H1 (cell line): ENCODE measurements at regions not wholly inside any gene's neighbourhood (a gene's known extent, or its start where the extent isn't known, plus 50 kb on each side); places are given as distances from the start of the nearest gene placed in this dataset.

Source experiments
- CHD1 ChIP-seq: IDR thresholded peaks from 2 replicates; pipeline ENCODE4 v1.6.1; 2012; ENCODE audit warnings: low read depth, low read length, improper control_type of control experiment
- CHD7 ChIP-seq: fragments of 300-600 bp; sonication (generic); IDR thresholded peaks from 2 replicates; pipeline ENCODE4 v1.7.1; 2012; ENCODE audit warnings: low read length, moderate library complexity, mild to moderate bottlenecking, inconsistent platforms; ENCODE audit not compliant: insufficient replicate concordance
- E2F6 ChIP-seq: IDR thresholded peaks from 2 replicates; pipeline ENCODE4 v1.6.1; 2012; ENCODE audit warnings: inconsistent platforms
- EZH2 ChIP-seq: fragments of 200-600 bp; sonication (generic); IDR thresholded peaks from 2 replicates; pipeline ENCODE4 v1.7.1; 2012; ENCODE audit warnings: low read depth, mild to moderate bottlenecking, moderate library complexity, low read length, inconsistent platforms; ENCODE audit not compliant: severe bottlenecking
- POLR2A ChIP-seq, 2 experiments: IDR thresholded peaks; 1 replicate in 1 of 2; 2 replicates in 1 of 2; pipeline ENCODE4 v1.6.1; 2011; ENCODE audit warnings: low read depth in 2 of 2, low read length in 2 of 2, mild to moderate bottlenecking in 2 of 2; ENCODE audit errors: control extremely low read depth in 1 of 2
- RXRA ChIP-seq: IDR thresholded peaks from 2 replicates; pipeline ENCODE4 v1.6.1; 2011; ENCODE audit warnings: low read depth, mild to moderate bottlenecking, low read length, moderate library complexity; ENCODE audit not compliant: insufficient read depth
- SAP30 ChIP-seq: fragments of 300-600 bp; sonication (generic); IDR thresholded peaks from 2 replicates; pipeline ENCODE4 v1.7.1; 2012; ENCODE audit warnings: low read length, moderate library complexity, mild to moderate bottlenecking, inconsistent platforms; ENCODE audit not compliant: insufficient read depth, insufficient replicate concordance
- SIX5 ChIP-seq: IDR thresholded peaks from 2 replicates; pipeline ENCODE4 v1.6.1; 2011; ENCODE audit warnings: mild to moderate bottlenecking, low read depth, low read length
- SP2 ChIP-seq: IDR thresholded peaks from 2 replicates; pipeline ENCODE4 v1.6.1; 2012; ENCODE audit warnings: mild to moderate bottlenecking, low read length, inconsistent platforms
- TAF7 ChIP-seq: optimal IDR thresholded peaks from 2 replicates; pipeline ENCODE3; 2011; ENCODE audit warnings: low read depth, mild to moderate bottlenecking, inconsistent platforms, low read length, moderate library complexity, borderline replicate concordance
- ZNF274 ChIP-seq: IDR thresholded peaks from 2 replicates; pipeline ENCODE4 v1.7.0; 2012; ENCODE audit warnings: low read length, borderline replicate concordance; ENCODE audit errors: extremely low read depth

- TF ChIP-seq CHD7 (no peak), ZNF274 (no peak), RXRA (no peak), SIX5 (no peak), TAF7 (no peak), POLR2A (IDR thresholded peaks at IDR 0.05; ENCODE audit: control extremely low read depth in 1 of 2, low read depth in 2 of 2, low read length in 2 of 2) (no peak), E2F6 (no peak), SAP30 (no peak), SP2 (no peak), EZH2 (no peak), CHD1 (no peak)
Observed at GRCh38 chr3:110629917-110630316, 441.7 kb upstream of the NECTIN3 start (continued).
